ENCODE measurements at regions not wholly inside any gene's neighbourhood (a gene's known extent, or its start where the extent isn't known, plus 50 kb on each side); places are given as distances from the start of the nearest gene placed in this dataset.

- FAIRE-seq: no peak
- no peak overlapping the region for H3K9ac ChIP-seq (ENCODE audit: control insufficient read depth, extremely low read depth, insufficient read depth, low read length)
- no peaks in the 10 kb centered on the region for H3K36me3 ChIP-seq (ENCODE audit: control insufficient read depth in 2 of 2, extremely low read depth in 1 of 2, insufficient read depth in 2 of 2, low read length in 2 of 2)
- H3K27me3 ChIP-seq (ENCODE audit: control insufficient read depth, extremely low read depth, insufficient read depth, low read length): no peaks in the 10 kb centered on the region
- no peaks in the 10 kb centered on the region for H3K79me2 ChIP-seq (ENCODE audit: control insufficient read depth, insufficient read depth, low read length)
- TF ChIP-seq EZH2 (IDR thresholded peaks at IDR 0.05; ENCODE audit: low read length): no peak
- DNase-seq (ENCODE audit: low read depth, low spot score): no peak
- no peaks in the 10 kb centered on the region for H3K9me1 ChIP-seq (ENCODE audit: control insufficient read depth, extremely low read depth, insufficient read depth, low read length)
- no peak overlapping the region for H3K27ac ChIP-seq (ENCODE audit: control insufficient read depth, insufficient read depth, low read length)
- H3K4me3 ChIP-seq (ENCODE audit: control insufficient read depth in 2 of 3, extremely low read depth in 1 of 3, insufficient read depth in 2 of 3, low read depth in 1 of 3, low read length in 3 of 3): no peak overlapping the region
- no peak overlapping the region for H3K4me2 ChIP-seq (ENCODE audit: control insufficient read depth, extremely low read depth, insufficient read depth, low read depth, low read length)
- dilution Hi-C loops (cut with MboI; ENCODE audit: extremely low pct_ligation_motif_present, low sequenced_read_pairs): no loop called here
- no peaks in the 10 kb centered on the region for H4K20me1 ChIP-seq (ENCODE audit: control insufficient read depth, extremely low read depth, insufficient read depth, low read length)
- no peak overlapping the region for H2AFZ ChIP-seq (ENCODE audit: control insufficient read depth, low read length)
- H3K4me1 ChIP-seq (ENCODE audit: control insufficient read depth, extremely low read depth, insufficient read depth, low read length): no peaks in the 10 kb centered on the region
- no peaks in the 10 kb centered on the region for H3K9me3 ChIP-seq (ENCODE audit: control insufficient read depth, low read depth, low read length)
Measured at GRCh38 chr10:106167946-106168345, 996.6 kb downstream of the SORCS1 start.

- dilution Hi-C loops (cut with MboI; ENCODE audit: extremely low pct_ligation_motif_present, low sequenced_read_pairs): no loop called here
- no peaks in the 10 kb centered on the region for H3K9me3 ChIP-seq (ENCODE audit: control insufficient read depth, low read depth, low read length)
- no peaks in the 10 kb centered on the region for H3K27me3 ChIP-seq (ENCODE audit: control insufficient read depth, extremely low read depth, insufficient read depth, low read length)
- DNase-seq (ENCODE audit: low read depth, low spot score): no peak
- no peak overlapping the region for H3K27ac ChIP-seq (ENCODE audit: control insufficient read depth, insufficient read depth, low read length)
- TF ChIP-seq CTCF (optimal IDR thresholded peaks at IDR 0.05 in 1 of 3, IDR thresholded peaks at IDR 0.05 in 1 of 3, conservative IDR thresholded peaks at IDR 0.05 in 1 of 3; ENCODE audit: extremely low read depth in 1 of 3, insufficient read depth in 2 of 3, low read length in 3 of 3) (no peak), EZH2 (IDR thresholded peaks at IDR 0.05; ENCODE audit: low read length) (no peak)
- H3K9me1 ChIP-seq (ENCODE audit: control insufficient read depth, extremely low read depth, insufficient read depth, low read length): no peaks in the 10 kb centered on the region
- no peak overlapping the region for H3K4me2 ChIP-seq (ENCODE audit: control insufficient read depth, extremely low read depth, insufficient read depth, low read depth, low read length)
- no peak for FAIRE-seq
- H3K36me3 ChIP-seq (ENCODE audit: control insufficient read depth in 2 of 2, extremely low read depth in 1 of 2, insufficient read depth in 2 of 2, low read length in 2 of 2): no peaks in the 10 kb centered on the region
- no peak overlapping the region for H2AFZ ChIP-seq (ENCODE audit: control insufficient read depth, low read length)
- no peaks in the 10 kb centered on the region for H4K20me1 ChIP-seq (ENCODE audit: control insufficient read depth, extremely low read depth, insufficient read depth, low read length)
- no peak overlapping the region for H3K9ac ChIP-seq (ENCODE audit: control insufficient read depth, extremely low read depth, insufficient read depth, low read length)
- no peaks in the 10 kb centered on the region for H3K4me1 ChIP-seq (ENCODE audit: control insufficient read depth, extremely low read depth, insufficient read depth, low read length)
- H3K4me3 ChIP-seq (ENCODE audit: control insufficient read depth in 2 of 3, extremely low read depth in 1 of 3, insufficient read depth in 2 of 3, low read depth in 1 of 3, low read length in 3 of 3): no peak overlapping the region
- H3K79me2 ChIP-seq (ENCODE audit: control insufficient read depth, insufficient read depth, low read length): no peaks in the 10 kb centered on the region
Measured at GRCh38 chr10:106158241-106158640, 1006.3 kb downstream of the SORCS1 start.

DNA sequence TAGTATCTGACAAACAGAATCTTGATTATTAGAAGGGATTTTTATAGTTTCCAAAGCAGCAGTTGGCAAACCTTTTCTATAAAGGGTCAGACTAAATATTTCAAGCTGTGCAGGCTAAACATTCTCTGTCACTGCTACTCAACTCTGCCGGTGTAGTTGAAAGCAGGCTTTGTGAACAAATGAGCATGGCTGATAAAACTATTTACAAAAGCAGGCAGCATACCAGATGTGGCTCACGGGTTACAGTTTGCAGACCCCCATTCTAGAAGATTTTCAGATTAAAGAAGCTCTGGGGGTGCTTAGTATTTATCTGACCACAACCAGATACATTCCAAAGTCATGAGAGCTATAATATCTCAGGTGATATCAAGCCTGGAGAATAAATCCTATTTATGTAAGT is 1017.5 kb downstream of the SORCS1 start:
- Histone ChIP-seq H3K9ac (ENCODE audit: control insufficient read depth, extremely low read depth, insufficient read depth, low read length) (no peak overlapping the region), H3K9me1 (ENCODE audit: control insufficient read depth, extremely low read depth, insufficient read depth, low read length) (no peaks in the 10 kb centered on the region), H3K27me3 (ENCODE audit: control insufficient read depth, extremely low read depth, insufficient read depth, low read length) (no peaks in the 10 kb centered on the region), H3K4me1 (ENCODE audit: control insufficient read depth, extremely low read depth, insufficient read depth, low read length) (no peaks in the 10 kb centered on the region), H3K4me3 (ENCODE audit: control insufficient read depth in 2 of 3, extremely low read depth in 1 of 3, insufficient read depth in 2 of 3, low read depth in 1 of 3, low read length in 3 of 3) (no peak overlapping the region), H2AFZ (ENCODE audit: control insufficient read depth, low read length) (no peak overlapping the region), H3K36me3 (ENCODE audit: control insufficient read depth in 2 of 2, extremely low read depth in 1 of 2, insufficient read depth in 2 of 2, low read length in 2 of 2) (no peaks in the 10 kb centered on the region), H3K9me3 (ENCODE audit: control insufficient read depth, low read depth, low read length) (no peaks in the 10 kb centered on the region), H3K4me2 (ENCODE audit: control insufficient read depth, extremely low read depth, insufficient read depth, low read depth, low read length) (no peak overlapping the region), H3K27ac (ENCODE audit: control insufficient read depth, insufficient read depth, low read length) (no peak overlapping the region), H4K20me1 (ENCODE audit: control insufficient read depth, extremely low read depth, insufficient read depth, low read length) (no peaks in the 10 kb centered on the region), H3K79me2 (ENCODE audit: control insufficient read depth, insufficient read depth, low read length) (no peaks in the 10 kb centered on the region)
- FAIRE-seq (no peak), DNase-seq (ENCODE audit: low read depth, low spot score) (no peak)
- dilution Hi-C loops (cut with MboI; ENCODE audit: extremely low pct_ligation_motif_present, low sequenced_read_pairs): no loop called here
- no peak for TF ChIP-seq EZH2 (IDR thresholded peaks at IDR 0.05; ENCODE audit: low read length)
- no peak for TF ChIP-seq CTCF (optimal IDR thresholded peaks at IDR 0.05 in 1 of 3, IDR thresholded peaks at IDR 0.05 in 1 of 3, conservative IDR thresholded peaks at IDR 0.05 in 1 of 3; ENCODE audit: extremely low read depth in 1 of 3, insufficient read depth in 2 of 3, low read length in 3 of 3)

Data from keratinocyte (primary cell).